Osteocyte (in vitro differentiated cells): ENCODE measurements at regions not wholly inside any gene's neighbourhood (a gene's known extent, or its start where the extent isn't known, plus 50 kb on each side); places are given as distances from the start of the nearest gene placed in this dataset.

Experiments used
- DNase-seq: peaks from one replicate; pipeline ENCODE4 v3.0.0; 2021; ENCODE audit warnings: mixed read lengths; ENCODE audit not compliant: unreplicated experiment; ENCODE audit errors: extremely low spot score
- H3K27ac Mint-ChIP-seq: one replicate; pipeline ENCODE4 v1.8.0; 2021; ENCODE audit warnings: mild to moderate bottlenecking, mixed read lengths; ENCODE audit not compliant: unreplicated experiment
- H3K27me3 Mint-ChIP-seq: one replicate; pipeline ENCODE4 v1.8.0; 2021; ENCODE audit warnings: mixed read lengths; ENCODE audit not compliant: unreplicated experiment
- H3K36me3 Mint-ChIP-seq: one replicate; pipeline ENCODE4 v1.8.0; 2021; ENCODE audit warnings: mixed read lengths; ENCODE audit not compliant: unreplicated experiment
- H3K4me1 Mint-ChIP-seq: one replicate; pipeline ENCODE4 v1.8.0; 2021; ENCODE audit warnings: mixed read lengths; ENCODE audit not compliant: unreplicated experiment
- H3K4me3 Mint-ChIP-seq: one replicate; pipeline ENCODE4 v1.8.0; 2021; ENCODE audit warnings: mild to moderate bottlenecking, moderate library complexity, mixed read lengths; ENCODE audit not compliant: unreplicated experiment
- H3K9me3 Mint-ChIP-seq: one replicate; pipeline ENCODE4 v1.8.0; 2021; ENCODE audit warnings: mixed read lengths; ENCODE audit not compliant: unreplicated experiment
- TF ChIP-seq, protein P1 (sequence below): fragments of 200-600 bp; sonication (generic); IDR thresholded peaks from 2 replicates; pipeline ENCODE4 v1.5.0; 2021; ENCODE audit warnings: antibody characterized with exemption, mild to moderate bottlenecking, moderate library complexity

DNA sequence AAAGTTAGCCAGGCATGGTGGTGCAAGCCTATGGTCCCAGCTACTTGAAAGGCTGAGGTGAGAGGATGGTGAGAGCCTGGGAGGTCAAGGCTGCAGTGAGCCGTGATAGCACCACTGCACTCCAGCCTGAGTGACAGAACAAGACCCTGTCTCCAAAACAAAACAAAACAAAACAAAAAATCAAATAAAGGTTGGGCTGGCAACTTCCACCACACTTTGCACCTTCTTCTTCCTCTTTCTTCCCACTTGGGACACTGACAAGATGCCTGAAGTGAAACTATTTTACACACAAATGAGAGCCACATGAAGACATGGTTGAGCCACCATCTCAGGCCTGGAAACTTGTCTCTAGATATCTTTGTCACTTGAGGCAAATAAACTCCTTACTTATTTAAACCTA is 53.8 kb upstream of the CCDC28A start:
- peaks cover 34% of the 10 kb centered on the region for H3K4me1 Mint-ChIP-seq
- DNase-seq = no peak
- H3K36me3 Mint-ChIP-seq = peaks cover 3% of the 10 kb centered on the region
- no peak overlapping the region for H3K27ac Mint-ChIP-seq
- peaks cover 3% of the 10 kb centered on the region for H3K9me3 Mint-ChIP-seq
- TF ChIP-seq, protein P1, sequence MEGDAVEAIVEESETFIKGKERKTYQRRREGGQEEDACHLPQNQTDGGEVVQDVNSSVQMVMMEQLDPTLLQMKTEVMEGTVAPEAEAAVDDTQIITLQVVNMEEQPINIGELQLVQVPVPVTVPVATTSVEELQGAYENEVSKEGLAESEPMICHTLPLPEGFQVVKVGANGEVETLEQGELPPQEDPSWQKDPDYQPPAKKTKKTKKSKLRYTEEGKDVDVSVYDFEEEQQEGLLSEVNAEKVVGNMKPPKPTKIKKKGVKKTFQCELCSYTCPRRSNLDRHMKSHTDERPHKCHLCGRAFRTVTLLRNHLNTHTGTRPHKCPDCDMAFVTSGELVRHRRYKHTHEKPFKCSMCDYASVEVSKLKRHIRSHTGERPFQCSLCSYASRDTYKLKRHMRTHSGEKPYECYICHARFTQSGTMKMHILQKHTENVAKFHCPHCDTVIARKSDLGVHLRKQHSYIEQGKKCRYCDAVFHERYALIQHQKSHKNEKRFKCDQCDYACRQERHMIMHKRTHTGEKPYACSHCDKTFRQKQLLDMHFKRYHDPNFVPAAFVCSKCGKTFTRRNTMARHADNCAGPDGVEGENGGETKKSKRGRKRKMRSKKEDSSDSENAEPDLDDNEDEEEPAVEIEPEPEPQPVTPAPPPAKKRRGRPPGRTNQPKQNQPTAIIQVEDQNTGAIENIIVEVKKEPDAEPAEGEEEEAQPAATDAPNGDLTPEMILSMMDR = no peak
- no peak overlapping the region for H3K4me3 Mint-ChIP-seq
- peaks cover 10% of the 10 kb centered on the region for H3K27me3 Mint-ChIP-seq

DNA sequence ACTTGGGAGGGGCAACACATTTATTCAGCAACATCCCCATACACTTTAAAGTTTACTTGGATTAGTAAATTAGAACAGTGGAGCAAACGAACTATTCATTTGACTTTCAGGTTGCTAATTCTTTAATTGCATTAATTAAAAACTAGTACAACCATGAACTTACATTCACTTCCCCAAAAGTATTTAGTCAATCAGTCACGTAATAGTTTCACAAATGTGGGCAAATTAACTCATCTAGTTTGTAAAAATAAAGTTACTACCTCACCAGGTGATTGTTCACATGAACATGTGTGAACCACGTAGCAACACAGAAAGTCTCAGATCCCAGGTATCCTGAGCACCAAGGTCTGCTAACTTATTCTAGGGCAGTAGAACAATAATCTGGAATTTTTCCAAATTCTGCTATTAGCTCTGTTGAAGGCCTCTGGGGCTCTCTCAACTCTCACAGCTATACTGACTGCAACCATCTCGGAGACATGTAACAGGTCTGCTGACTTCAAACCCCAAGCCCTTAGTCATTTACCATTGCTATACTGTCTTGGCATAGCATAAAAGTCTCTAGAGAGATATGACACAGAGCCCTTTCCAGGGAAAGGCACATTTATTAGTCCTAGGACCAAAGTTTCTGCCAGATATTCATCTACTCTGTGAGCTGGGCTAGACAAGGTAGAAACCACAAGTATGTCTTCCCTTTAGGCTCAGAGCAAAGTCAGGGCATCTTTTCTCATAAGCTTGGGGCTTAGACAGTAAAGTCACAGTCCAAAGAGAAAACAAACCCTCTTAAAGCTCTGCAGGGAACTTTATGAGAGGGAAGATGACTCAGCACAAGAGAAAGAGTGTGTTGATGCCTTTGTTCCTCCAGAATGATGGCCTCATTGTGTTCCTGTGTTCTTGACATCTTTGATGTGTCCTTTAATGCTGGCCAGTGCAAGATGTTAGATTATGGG is 50.9 kb upstream of the CCDC28A start:
- DNase-seq = no peak
- peaks cover under 1% of the 10 kb centered on the region for H3K27me3 Mint-ChIP-seq
- no peaks in the 10 kb centered on the region for H3K36me3 Mint-ChIP-seq
- TF ChIP-seq, protein P1 = no peak
- no peaks in the 10 kb centered on the region for H3K9me3 Mint-ChIP-seq
- H3K4me3 Mint-ChIP-seq = no peak overlapping the region
- H3K27ac Mint-ChIP-seq = peak overlapping the region; percentile 73
- peaks cover 34% of the 10 kb centered on the region for H3K4me1 Mint-ChIP-seq
